Stimulated activated CD4-positive, alpha-beta T cell treated with anti-CD3 and anti-CD28 coated beads, Interleukin-15, amount 100 ng/mL, for 1 hour (primary cell): ENCODE measurements at regions not wholly inside any gene's neighbourhood (a gene's known extent, or its start where the extent isn't known, plus 50 kb on each side); places are given as distances from the start of the nearest gene placed in this dataset.

ENCODE experiments used
- DNase-seq, 2 donors: peaks; one replicate each; pipeline ENCODE4 v3.0.0-alpha.2; 2020; ENCODE audit warnings: low read depth in 1 of 2, low spot score in 1 of 2

- no peak for DNase-seq
Measured at GRCh38 chr20:4521170-4521968, 164.9 kb upstream of the PRNP start.

DNA sequence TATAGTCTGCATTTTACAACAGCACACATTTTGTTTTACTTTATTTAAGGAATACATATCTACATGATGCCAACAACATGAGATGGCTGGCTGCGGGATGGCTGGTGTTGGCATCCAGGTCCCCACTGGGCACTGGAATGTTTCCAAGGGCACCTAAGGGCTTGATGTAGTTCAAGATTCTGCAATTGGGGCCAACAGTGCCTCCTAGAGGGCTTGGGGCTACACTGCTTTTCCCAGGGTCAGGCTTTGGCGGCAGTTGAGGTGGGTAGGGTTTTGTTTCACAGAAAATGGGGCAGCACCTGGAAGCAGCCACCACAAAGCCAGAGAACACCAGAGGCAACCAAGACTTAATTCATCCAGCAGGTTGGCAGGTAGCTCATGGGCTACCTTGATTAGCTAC is 166.7 kb upstream of the PRNP start:
- DNase-seq: no peak

DNA sequence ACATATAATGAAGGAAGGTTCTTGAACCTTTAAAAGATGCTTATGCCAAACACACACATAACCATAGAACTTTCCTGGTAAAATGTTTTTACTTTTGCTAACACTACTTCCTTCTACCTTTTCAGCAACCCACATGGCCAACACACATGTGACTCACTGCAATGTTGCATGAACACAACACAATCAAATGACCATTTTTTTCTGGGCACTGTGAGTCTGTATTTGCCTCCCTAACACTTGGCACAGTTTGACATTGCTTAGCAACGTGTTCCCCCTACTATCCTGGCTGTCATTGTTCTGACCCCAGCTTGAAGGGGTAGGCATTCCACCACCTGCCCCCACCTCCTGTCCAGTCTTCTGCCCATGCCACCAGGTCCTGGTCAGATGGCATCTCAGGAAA is 169.4 kb upstream of the PRNP start:
- no peak for DNase-seq

DNA sequence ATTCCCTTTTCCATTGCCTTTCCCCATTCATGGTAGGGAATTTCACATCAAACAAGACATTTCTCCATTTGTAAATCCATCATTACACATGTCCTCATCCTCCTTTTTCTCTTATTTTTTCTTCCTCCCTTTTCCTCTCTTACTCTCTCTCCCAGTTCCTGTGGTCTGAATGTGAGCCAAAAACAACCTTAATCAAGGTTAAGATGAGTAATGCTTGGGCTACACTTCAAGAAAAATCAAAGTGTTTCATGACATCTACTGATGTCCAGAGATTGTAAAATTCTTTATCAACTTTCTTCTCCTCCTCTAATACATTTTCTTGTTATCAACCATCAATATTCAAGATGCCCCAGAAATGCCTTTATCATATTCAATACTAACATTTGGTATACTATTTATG is 172.5 kb upstream of the PRNP start:
- DNase-seq: no peak

GRCh38 chr20:4512891-4513550 is 173.2 kb upstream of the PRNP start:
- no peak for DNase-seq

DNA sequence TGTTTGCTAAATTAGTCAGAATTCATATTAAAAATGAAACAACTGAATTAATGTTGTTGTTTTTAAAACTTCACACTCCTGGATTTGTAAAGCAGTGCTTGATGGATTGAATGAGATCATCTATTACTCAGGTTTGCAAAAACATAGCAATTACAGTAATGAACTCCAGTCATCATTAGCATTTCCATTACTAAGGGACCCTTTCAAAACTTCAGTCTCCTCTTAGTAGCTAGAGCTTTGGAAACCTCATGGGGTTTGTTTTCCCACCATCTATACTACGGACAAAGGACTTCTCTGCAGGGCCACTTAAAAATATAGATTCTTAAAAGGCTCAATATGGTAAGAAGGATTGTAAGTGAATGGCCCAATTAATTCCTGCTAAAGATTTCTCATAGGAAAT is 174.5 kb upstream of the PRNP start:
- DNase-seq: no peak

DNA sequence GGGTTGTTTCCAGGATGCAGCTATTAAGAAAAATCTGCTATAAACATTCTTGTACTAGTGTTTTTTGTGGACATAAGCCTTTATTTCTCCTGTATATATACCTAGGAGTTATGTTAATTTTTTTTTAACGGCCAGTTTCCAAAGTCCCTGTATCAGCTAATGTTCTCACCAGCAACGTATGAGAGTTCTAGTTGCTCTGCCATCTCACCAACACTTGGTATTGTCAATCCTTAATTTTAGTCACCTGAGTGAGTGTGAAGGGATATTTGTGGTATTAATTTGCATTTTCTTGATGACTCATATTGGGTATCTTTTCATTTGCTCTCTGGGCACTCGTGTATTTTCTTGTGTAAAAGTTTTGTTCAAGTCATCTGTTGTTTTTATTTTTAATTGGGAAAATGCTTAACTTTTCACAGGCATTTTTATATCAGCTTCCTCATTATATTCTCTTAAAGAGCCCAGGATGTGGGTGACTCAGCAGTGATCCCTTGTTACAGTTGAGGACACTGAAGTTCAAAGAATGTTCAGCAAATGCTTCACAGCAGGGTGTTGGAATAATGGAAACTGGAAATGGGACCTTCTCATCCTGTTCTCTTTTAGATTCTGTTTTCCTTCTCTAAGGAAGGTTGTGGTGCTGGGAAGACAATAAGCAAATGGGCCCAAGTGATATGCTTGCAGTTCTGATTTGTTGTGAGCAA is 176.3 kb upstream of the PRNP start:
- DNase-seq: no peak

DNA sequence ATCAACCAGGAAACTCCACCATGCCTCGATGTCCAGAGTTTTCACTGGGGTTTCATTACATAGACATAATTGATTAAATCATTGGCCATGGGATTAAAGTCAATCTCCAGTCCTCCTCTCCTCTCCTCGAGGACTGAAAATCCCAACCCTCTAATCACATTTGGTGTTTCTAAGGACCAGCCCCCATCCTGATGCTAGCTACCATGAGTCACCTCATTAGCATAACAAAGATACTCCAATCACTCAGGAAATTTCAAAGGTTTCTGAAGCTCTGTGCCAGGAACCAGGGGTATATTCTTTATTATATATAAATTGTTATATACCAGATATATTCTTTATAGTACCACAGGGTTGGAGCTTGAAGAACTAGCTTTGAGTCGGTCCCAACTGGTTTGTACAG is 177.5 kb upstream of the PRNP start:
- DNase-seq: no peak

- no peak for DNase-seq
Measured at GRCh38 chr20:4507288-4507719, 179.0 kb upstream of the PRNP start.

GRCh38 chr20:4504814-4505213 is 181.4 kb upstream of the PRNP start:
- no peak for DNase-seq

DNA sequence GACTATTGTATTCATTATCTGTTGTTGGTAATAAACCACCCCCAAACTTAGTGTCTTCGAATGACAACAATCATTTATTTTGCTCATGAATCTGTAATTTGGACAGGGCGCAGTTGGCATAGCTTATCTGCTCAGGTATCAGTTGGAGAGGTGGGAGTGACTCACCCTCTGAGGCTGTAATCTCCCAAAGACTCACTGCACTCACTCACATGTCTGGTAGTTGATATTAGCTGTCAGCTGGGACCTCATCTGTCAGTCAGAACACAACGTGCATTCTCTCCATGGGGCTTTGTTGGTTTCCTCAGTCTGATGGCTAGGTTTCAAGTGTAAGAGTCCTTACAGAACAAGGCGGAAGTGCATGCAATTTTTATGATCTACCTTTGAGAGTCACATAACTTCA is 183.5 kb upstream of the PRNP start:
- no peak for DNase-seq

DNA sequence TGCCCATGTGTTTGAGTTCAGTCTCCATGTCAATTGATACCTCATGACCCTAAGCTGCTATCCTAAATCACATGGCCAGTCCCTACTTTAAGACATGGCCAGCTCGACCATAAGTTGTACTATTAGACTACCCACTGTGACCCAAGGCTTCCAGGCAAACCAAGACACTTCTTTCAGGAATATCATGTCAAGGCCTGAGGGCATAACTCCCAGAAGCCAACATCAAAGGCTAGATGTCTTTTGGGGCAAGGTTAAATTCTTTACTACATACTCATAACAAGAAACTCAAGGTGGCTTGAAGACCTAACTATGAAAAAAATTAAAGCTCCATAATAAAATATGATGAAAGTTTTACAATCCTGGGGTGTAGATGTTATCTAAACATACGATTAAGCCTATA is 192.9 kb upstream of the PRNP start:
- no peak for DNase-seq

DNA sequence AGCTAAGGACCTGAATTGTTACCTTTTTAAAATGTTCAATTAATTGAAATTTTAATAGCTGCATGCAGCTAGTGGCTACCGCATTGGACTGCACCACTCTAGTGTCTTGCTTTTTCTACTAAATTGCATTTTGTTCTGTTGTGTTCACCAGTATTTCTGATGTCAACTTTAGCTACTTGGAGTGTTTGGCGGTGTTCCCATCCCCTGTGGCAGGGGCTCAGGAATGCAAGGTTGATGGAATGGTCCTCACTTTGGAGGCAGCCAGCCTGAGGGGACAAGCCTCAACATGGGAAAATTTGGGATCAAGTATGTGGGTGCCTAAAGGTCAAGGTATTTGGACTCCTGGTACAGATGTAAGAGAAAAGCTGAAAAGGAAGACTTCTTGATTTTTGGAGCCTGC is 194.6 kb upstream of the PRNP start:
- no peak for DNase-seq

DNA sequence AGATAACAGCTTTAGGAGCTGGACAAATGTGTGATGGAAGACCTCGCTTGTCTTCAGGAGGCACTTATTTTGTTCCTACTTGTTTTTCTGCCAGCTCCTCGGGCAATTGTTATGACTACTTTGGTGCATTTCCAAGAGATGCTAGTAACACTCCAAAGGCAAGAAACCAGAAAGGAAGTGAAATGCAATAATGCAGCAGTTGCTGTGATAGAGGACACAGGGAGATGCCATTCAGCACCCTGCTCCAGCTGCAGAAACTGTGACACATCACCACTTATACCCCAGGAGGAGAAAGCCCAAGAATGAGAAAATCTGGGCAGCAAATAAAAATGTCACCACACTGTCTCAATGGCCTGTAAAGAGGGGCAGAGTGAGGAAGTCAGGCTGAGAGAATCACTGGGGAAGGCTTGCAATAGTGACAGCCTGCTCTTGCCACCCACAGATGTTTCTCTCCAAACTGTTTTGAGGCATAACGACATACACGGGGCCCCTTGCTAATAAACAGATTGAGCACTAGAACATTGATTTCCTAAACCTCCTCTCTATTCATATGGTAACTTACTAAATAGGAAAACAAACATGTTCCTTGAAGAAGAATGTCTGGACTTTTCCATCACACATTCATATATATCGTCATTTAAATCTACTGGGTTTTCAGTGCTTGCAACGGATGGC is 195.5 kb upstream of the PRNP start:
- no peak for DNase-seq

GRCh38 chr20:4490045-4490444 is 196.2 kb upstream of the PRNP start:
- DNase-seq: no peak

DNA sequence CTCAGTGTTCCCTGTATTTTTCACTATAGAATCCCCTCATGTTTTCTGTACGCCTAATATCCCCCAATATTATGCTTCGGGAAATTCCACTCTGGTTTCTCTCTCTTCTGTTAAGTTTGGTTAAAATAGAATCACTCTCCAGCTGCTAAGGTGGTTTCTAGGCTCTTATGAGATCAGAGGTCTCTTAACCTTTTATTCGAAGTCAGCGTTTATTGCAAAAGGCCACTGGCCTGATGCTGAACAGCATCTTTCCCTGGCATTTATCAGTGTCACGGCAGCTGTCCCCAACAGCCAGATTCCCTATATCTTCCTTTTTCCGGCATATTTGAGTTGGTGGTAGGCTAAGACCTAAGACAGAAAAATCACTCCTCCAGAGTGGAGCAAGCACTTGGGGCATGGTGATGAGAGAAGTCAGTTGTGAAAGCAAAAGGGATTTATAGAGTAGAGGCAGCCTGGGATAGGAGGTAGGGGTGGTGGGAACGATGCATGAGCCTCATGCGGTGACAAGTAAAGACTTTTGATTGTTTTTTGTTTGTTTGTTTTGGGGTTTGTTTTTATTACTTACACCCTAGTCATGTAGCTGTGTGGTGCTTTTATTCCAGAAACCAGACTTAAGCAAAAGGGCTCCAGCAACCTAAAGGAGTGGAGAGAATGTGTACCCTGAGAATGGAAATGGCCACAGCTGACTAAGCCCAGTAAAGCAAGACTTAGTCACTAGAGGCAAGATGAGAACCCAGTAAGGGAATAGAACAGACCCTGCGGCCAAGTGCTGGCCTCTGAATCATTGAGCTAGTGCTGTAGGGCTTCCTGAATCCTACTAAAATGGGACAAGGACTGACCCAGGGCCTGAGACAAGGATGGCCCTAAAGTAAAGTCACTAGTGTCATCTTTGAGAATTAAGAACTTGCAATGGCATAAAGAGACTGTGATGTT is 197.6 kb upstream of the PRNP start:
- no peak for DNase-seq

- no peak for DNase-seq
Measured at GRCh38 chr20:4484379-4484997, 201.8 kb upstream of the PRNP start.

DNA sequence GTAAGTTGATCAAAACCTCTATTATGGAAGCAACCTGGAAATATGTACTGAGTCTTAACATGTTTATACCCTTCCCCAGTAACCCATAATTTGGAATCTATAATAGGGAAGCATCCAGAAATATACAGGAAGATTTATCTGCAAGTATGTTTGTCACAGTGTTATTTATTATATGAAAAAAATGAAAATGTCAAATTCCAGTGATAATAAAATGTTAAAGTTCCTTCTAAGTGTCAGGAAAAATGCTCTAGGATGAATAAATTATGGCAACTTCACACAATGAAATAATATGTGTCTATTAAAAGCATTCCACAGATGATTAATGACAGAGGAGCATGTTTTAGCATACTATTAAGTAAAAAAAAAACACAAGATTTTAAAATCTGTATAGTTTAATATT is 202.3 kb upstream of the PRNP start:
- no peak for DNase-seq

DNA sequence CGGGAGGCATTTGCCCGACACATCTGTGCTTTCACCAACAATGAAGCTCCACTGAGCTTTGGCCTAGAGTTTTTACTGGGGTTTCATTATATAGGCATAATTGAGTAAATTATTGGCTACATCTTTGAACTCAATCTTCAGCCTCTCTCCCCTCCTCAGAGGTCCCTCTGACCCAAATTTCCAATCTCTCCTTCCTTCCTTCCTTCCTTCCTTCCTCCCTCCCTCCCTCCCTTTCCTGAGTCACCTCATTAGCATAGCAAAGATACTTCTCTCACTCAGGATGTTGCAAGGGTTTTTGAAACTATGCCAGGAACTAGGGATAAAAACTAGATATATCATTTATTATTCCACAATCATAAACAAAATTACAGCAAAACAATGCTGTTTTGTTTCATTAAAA is 202.8 kb upstream of the PRNP start:
- no peak for DNase-seq

DNA sequence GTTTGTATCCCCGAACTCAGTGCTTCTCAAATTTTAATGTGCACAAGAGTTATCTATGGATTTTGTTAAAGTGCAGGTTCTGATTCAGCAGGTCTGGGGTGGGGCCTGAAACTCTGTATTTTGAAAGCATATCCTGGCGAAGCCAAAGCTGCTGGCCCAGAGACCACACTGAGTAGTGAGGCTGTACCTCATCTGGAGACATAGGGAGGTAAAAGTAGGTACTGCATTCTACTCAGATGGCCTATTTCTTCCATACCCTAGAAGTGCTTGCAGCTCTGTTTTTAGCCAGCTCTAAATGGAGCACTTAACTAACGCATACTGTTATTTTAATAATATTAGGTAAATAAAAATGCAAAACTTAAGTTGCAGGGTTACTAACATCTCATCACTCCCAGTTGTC is 206.2 kb upstream of the PRNP start:
- DNase-seq: no peak
